Progenitor cell of endocrine pancreas (in vitro differentiated cells): ENCODE measurements at regions not wholly inside any gene's neighbourhood (a gene's known extent, or its start where the extent isn't known, plus 50 kb on each side); places are given as distances from the start of the nearest gene placed in this dataset.
"Not testable (repeated sequence)": the region's sequence is repeated elsewhere in the genome, so short reads cannot be mapped to it uniquely, and the experiment has no call there.

Source experiments
- DNase-seq: peaks from one replicate; pipeline ENCODE4 v3.0.0; 2021; ENCODE audit warnings: low spot score; ENCODE audit not compliant: unreplicated experiment
- H3K27ac Mint-ChIP-seq: 2 replicates; pipeline ENCODE4 v1.8.0; 2021; ENCODE audit warnings: mild to moderate bottlenecking, moderate library complexity, mixed read lengths
- H3K27me3 Mint-ChIP-seq: 2 replicates; pipeline ENCODE4 v1.8.0; 2021; ENCODE audit warnings: mixed read lengths
- H3K36me3 Mint-ChIP-seq: 2 replicates; pipeline ENCODE4 v1.8.0; 2022; ENCODE audit warnings: mixed read lengths; ENCODE audit not compliant: insufficient read depth
- H3K4me1 Mint-ChIP-seq: 2 replicates; pipeline ENCODE4 v1.8.0; 2021; ENCODE audit warnings: low read depth, mixed read lengths
- H3K4me3 Mint-ChIP-seq: 2 replicates; pipeline ENCODE4 v1.8.0; 2021; ENCODE audit warnings: low read depth, mild to moderate bottlenecking, moderate library complexity, mixed read lengths
- H3K9me3 Mint-ChIP-seq: 2 replicates; pipeline ENCODE4 v1.8.0; 2021; ENCODE audit warnings: low read depth, mixed read lengths
- TF ChIP-seq, protein P1 (sequence below): fragments of 200-600 bp; sonication (generic); IDR thresholded peaks from one replicate; pipeline ENCODE4 v1.5.0; 2021; ENCODE audit warnings: antibody characterized with exemption, mild to moderate bottlenecking; ENCODE audit not compliant: unreplicated experiment

DNA sequence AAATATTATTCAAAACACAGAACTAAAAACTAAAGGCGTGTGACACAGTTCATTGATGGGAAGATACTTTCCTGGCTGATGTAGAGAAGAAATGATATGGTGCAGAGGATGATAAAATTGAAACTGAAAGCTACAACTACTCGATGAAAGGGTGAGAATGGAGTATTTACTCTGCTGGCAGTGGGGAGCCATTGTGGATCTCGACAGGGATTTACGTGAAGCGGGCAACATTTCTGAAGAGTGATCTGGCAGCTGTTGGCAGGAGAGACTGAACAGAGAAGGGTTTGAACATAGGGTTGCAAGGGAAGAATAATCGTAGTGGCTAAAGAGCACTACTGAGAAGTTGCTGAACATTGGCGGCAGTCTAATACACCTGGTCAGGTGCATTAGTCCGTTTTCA lies 464.9 kb downstream of the PDZRN4 start:
- no peaks in the 10 kb centered on the region for H3K27me3 Mint-ChIP-seq
- no peak overlapping the region for H3K27ac Mint-ChIP-seq
- no peaks in the 10 kb centered on the region for H3K4me1 Mint-ChIP-seq
- H3K9me3 Mint-ChIP-seq, result no peaks in the 10 kb centered on the region
- H3K36me3 Mint-ChIP-seq, result no peaks in the 10 kb centered on the region
- no peak overlapping the region for H3K4me3 Mint-ChIP-seq
- DNase-seq, result no peak
- TF ChIP-seq, protein P1, sequence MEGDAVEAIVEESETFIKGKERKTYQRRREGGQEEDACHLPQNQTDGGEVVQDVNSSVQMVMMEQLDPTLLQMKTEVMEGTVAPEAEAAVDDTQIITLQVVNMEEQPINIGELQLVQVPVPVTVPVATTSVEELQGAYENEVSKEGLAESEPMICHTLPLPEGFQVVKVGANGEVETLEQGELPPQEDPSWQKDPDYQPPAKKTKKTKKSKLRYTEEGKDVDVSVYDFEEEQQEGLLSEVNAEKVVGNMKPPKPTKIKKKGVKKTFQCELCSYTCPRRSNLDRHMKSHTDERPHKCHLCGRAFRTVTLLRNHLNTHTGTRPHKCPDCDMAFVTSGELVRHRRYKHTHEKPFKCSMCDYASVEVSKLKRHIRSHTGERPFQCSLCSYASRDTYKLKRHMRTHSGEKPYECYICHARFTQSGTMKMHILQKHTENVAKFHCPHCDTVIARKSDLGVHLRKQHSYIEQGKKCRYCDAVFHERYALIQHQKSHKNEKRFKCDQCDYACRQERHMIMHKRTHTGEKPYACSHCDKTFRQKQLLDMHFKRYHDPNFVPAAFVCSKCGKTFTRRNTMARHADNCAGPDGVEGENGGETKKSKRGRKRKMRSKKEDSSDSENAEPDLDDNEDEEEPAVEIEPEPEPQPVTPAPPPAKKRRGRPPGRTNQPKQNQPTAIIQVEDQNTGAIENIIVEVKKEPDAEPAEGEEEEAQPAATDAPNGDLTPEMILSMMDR, result no peak

DNA sequence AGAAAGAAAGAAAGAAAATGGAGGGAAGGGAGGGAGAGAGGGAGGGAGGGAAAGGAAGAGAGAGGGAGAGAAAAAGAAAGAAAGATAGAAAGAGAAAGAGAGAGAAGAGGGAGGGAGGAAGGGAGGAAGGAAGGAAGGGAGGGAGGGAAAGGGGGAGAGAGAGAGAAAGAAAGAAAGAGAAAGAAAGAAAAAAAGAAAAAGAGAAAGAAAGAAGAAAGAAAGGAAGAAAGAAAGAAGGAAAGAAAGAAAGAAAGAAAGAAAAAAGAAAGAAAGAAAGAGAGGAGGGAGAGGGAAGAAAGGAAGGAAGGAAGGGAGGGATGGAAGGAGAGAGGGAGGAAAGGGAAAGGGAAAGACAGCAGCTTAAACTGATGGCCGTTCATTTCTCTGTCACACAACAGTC lies 457.5 kb downstream of the PDZRN4 start:
- H3K4me1 Mint-ChIP-seq, result no peaks in the 10 kb centered on the region
- H3K9me3 Mint-ChIP-seq, result no peaks in the 10 kb centered on the region
- H3K4me3 Mint-ChIP-seq, result no peak overlapping the region
- no peak for DNase-seq
- TF ChIP-seq, protein P1, result no peak
- H3K36me3 Mint-ChIP-seq, result no peaks in the 10 kb centered on the region
- H3K27ac Mint-ChIP-seq, result peak overlapping the region; percentile 59
- no peaks in the 10 kb centered on the region for H3K27me3 Mint-ChIP-seq

DNA sequence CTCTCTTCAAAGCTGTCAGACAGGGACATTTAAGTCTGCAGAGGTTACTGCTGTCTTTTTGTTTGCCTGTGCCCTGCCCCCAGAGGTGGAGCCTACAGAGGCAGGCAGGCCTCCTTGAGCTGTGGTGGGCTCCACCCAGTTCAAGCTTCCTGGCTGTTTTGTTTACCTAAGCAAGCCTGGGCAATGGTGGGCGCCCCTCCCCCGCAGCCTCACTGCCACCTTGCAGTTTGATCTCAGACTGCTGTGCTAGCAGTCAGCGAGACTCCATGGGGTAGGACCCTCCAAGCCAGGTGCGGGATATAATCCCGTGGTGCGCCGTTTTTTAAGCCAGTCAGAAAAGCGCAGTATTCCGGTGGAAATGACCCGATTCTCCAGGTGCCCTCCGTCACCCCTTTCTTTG lies 454.7 kb downstream of the PDZRN4 start:
- H3K9me3 Mint-ChIP-seq, H3K4me3 Mint-ChIP-seq, H3K4me1 Mint-ChIP-seq, H3K27me3 Mint-ChIP-seq, H3K27ac Mint-ChIP-seq, DNase-seq, H3K36me3 Mint-ChIP-seq: not testable (repeated sequence)

DNA sequence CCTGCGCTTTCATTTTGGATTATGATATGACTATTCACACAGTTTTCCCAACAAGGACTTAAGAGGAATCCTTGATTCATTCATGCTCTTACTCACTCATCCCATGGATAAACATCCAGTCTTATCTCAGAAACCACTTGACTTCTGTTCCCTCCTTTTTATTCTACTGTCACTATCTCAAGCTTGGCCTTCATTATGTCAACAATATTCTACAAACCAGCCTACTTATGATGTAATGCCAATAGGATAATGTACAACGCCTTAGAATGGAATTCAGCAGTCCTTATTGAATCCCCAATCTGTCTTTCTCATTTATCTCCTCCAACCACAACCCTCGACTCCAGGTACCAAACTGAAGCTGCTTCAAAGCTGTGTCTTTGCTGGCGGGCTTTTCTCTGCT lies 448.5 kb downstream of the PDZRN4 start:
- DNase-seq, result no peak
- no peaks in the 10 kb centered on the region for H3K4me1 Mint-ChIP-seq
- no peaks in the 10 kb centered on the region for H3K36me3 Mint-ChIP-seq
- H3K4me3 Mint-ChIP-seq, result no peak overlapping the region
- TF ChIP-seq, protein P1, result no peak
- no peak overlapping the region for H3K27ac Mint-ChIP-seq
- peaks cover 8% of the 10 kb centered on the region for H3K9me3 Mint-ChIP-seq
- no peaks in the 10 kb centered on the region for H3K27me3 Mint-ChIP-seq

DNA sequence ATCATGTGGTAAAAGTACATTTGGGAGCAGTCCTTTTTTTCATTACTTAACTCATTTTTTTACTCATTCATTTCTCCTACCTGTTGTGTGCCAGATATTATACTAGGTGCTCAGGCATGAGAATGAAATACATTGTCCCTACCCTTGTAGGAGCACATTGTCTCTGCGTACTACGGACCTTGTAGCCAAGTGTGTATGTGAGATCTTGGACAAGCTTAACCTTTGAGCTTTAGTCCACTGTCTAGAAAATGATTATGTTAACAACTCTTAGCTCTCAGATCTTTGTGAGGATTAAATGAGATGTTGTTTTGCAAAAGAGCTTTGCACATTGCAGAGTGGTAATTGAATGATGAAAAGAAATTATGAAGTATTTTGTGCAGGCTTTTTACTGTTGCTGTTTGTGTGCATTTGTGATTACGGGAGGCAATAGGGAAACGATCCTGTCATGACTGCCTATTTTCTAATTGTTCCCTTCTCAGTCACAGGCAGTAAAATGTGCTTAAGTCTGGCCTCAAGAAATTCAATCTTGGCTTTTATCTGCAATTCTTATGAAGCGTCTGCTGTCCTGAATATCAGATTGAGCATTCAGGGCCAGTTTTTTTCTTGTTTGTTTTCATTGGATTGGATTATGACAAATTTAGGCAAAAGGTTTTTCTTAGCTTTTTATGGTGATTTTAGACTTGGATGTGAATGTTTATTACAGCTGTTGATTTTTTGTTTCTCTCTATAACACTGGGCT lies 447.7 kb downstream of the PDZRN4 start:
- Mint-ChIP-seq H3K9me3 (peaks cover 11% of the 10 kb centered on the region), H3K4me1 (no peaks in the 10 kb centered on the region), H3K4me3 (no peak overlapping the region), H3K36me3 (no peaks in the 10 kb centered on the region), H3K27ac (no peak overlapping the region), H3K27me3 (no peaks in the 10 kb centered on the region)
- TF ChIP-seq, protein P1, result no peak
- no peak for DNase-seq

DNA sequence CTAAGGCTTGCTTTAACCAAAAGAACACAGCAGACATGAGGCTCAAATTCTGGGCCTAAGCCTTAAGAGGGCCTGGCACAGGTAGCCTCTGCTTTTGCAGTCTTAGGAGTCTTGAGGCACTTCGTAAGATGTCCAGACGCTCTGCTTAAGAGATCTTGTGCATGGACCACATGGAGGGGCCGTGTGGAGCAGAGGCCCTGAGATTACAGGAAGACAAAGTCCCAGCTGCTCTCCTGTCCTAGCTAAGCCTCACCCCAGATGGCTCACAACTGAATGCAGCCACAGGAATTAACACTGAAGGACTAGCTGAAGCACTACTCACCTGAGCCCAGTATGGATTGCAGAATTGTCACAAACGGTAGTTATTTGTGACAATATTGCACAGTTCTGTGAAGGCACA lies 446.0 kb downstream of the PDZRN4 start:
- Mint-ChIP-seq H3K27ac (no peak overlapping the region), H3K27me3 (no peaks in the 10 kb centered on the region), H3K4me3 (no peak overlapping the region), H3K36me3 (no peaks in the 10 kb centered on the region), H3K9me3 (peaks cover 11% of the 10 kb centered on the region), H3K4me1 (no peaks in the 10 kb centered on the region)
- TF ChIP-seq, protein P1, result no peak
- DNase-seq, result no peak
